D721Med (cell line): ENCODE measurements at regions not wholly inside any gene's neighbourhood (a gene's known extent, or its start where the extent isn't known, plus 50 kb on each side); places are given as distances from the start of the nearest gene placed in this dataset.

Source experiments
- DNase-seq: peaks from one replicate; pipeline ENCODE4 v3.0.0; 2011; ENCODE audit warnings: low spot score; ENCODE audit not compliant: insufficient read length
- FAIRE-seq: peaks from 2 replicates; lab custom pipeline; 2011; peaks lifted over from hg19 to GRCh38; lab: Jason Lieb, UNC
- TF ChIP-seq, protein P1 (sequence below): IDR thresholded peaks from 2 replicates; pipeline ENCODE4 v1.5.1; 2012; ENCODE audit warnings: mild to moderate bottlenecking, control low read depth; ENCODE audit not compliant: insufficient read depth; ENCODE audit errors: missing control alignments

DNA sequence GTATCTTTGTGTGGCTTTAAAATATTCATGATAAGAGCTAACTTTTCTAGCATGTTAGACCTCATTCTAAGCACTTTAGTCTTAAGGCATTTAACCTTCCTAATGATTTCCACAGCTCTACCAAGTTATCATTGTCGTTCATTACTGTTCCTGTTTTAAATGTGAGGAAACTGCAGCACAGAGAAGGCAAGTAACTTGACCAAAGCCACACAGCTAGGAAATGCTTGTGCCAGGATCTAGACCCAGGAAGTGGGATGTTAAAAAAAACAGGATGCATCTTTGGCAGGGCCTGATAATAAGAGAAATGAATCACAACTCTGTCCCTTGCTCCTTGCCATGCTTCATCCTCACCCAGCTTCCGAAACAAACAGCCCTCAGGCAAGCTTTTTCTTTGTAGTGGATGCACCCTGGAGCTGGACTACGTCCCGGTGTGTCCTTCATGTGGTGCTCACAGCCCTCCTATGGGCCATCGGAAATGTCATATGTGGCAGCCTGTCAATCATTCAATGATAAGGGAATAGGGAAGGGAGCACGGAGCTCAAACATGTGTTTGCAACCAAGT lies 196.9 kb upstream of the RREB1 start:
- DNase-seq: no peak
- TF ChIP-seq, protein P1, sequence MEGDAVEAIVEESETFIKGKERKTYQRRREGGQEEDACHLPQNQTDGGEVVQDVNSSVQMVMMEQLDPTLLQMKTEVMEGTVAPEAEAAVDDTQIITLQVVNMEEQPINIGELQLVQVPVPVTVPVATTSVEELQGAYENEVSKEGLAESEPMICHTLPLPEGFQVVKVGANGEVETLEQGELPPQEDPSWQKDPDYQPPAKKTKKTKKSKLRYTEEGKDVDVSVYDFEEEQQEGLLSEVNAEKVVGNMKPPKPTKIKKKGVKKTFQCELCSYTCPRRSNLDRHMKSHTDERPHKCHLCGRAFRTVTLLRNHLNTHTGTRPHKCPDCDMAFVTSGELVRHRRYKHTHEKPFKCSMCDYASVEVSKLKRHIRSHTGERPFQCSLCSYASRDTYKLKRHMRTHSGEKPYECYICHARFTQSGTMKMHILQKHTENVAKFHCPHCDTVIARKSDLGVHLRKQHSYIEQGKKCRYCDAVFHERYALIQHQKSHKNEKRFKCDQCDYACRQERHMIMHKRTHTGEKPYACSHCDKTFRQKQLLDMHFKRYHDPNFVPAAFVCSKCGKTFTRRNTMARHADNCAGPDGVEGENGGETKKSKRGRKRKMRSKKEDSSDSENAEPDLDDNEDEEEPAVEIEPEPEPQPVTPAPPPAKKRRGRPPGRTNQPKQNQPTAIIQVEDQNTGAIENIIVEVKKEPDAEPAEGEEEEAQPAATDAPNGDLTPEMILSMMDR: no peak
- FAIRE-seq: no peak

DNA sequence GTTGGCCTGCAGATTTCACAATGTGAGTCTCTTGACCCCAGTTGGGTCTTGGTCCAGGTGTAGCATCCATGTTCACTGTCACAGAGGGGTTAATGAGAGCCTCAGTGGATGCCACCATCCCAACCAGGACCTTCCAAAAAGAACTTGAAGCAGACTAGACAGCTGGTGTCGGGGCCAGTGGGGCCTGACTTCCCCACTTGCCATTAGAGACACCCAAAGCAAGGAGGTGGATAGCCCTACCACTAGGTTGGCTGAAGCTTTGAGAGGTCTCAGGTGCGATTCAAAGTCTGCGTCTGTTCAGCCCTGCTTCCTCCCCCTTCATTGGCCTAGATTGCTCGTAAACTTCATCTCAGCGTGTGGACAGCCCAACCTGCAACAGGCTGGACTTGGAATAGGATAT lies 196.4 kb upstream of the RREB1 start:
- TF ChIP-seq, protein P1: no peak
- no peak for FAIRE-seq

DNA sequence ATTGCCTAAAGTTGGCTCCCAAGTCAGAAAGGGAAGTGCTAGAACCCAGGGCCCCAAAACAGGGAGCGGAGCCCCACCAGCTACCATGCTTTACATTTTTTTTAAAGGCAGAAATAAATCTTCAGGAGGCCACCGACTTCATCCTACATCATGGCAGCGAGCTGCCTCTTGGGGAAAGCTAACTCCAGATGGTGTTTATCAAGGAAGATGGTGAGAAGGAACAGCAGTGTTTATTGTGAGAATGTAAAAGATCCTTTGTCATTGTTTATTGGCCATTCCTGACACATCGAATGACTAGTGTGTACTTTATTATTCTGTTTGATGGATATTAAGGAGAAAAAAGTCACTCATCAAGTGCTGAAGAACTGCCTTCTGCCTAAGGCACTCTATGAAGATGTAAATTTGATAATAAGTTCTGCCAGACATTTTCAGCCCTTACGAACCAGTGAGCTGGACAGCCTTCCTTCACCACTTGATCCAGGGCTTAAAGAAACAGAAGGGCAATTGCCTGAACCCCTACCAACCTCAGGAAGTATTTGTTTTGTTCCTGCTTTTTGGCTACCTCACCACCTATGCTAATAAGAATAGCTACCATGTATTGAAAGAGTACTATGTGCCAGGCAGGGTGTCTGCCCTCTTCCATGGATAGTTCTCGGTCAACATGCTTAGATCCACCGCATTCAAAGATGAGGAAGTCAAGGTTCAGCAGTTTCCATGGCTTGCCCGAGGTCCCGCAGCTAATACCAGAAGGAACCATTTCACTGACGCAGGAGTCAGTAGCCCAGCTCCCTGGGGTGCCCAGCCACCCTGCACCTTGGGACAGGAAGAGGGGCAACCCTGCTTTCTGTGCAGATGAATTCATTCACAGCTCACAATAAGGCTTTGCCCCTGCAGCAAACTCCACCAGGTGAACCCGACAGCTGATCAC lies 194.7 kb upstream of the RREB1 start:
- no peak for DNase-seq
- TF ChIP-seq, protein P1: no peak
- FAIRE-seq: no peak

More for the DNA sequence above, 196.4 kb upstream of the RREB1 start:
- no peak for DNase-seq

DNA sequence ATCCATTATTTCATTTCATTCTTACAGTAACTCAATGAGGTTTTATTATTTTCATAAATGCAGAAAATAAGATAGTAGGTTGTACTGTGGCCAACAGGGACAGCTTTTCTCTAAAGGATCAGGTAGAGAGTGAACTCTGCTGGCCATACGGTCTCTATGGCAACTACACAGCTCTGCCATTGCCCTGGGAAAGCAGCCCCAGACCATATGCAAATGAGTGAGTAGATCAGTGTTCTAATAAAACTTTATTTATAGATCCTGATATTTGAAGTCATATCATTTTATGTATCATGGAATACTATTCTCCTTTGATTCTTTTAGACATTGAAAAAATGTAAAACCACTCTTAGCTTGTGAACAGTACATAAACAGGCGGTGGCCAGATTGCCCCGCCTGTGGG lies 192.5 kb upstream of the RREB1 start:
- TF ChIP-seq, protein P1: no peak
- no peak for FAIRE-seq
- DNase-seq: no peak

DNA sequence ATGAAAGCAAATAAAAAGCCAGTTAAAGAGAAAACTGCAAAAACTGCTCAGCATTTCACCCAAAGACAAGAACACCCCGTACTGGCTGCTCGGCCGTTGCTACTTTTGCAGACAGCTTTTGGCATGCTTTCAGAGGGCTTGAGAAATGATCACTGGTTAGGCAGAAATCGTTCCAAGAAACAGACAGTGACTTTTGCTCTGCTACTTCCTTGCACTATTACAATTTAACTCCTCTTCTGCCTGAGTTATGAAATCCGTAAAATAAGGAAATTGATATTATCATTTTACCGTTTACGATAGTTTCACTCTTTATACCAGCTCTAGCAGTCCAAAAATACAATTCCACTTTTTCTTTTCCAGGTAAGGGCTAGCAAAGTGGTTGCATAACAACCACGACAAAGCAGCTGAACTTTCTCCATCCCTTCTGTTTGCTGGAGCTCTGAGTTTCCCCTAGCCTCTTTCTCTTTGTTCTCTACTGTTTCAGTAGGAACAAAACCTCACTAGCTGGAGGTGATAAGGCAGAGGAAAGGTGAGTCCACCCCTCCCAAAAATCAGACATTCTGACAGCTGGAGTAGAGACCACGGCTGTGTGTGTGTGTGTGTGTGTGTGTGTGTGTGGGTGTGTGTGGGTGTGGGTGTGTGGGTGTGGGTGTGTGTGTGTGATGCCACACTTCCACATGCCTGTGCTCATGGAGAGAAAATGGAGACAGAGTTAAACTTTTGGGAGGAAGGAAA lies 191.8 kb upstream of the RREB1 start:
- DNase-seq: no peak
- FAIRE-seq: no peak
- TF ChIP-seq, protein P1: no peak

DNA sequence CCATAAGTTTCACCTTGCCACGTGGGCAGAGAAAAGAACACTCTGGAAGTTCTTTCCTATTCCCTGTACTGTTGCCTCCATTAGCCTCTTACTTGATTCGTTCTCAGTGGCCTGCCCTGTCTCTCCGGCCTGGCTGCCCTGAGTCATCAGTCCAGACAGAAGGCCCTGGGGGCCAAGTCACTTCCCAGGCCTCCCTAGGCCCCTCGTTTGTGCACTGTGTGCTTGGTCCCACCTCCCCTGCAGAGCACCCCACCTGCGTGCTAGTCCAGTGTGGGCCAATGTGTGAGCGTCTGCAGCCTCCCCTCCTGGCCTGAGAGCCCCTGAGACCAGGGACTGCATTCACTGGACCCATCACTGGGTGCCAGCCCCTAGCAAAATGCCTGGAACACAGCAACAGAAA lies 191.2 kb upstream of the RREB1 start:
- FAIRE-seq (no peak), DNase-seq (no peak)
- TF ChIP-seq, protein P1: no peak
